A673 (cell line): ENCODE measurements at regions not wholly inside any gene's neighbourhood (a gene's known extent, or its start where the extent isn't known, plus 50 kb on each side); places are given as distances from the start of the nearest gene placed in this dataset.

Experiments
- BruUV-seq: library from RNA; stranded (reverse); fragments of 400-500 nt; replicated peaks from 2 replicates; lab custom pipeline; 2021; lab: Mats Ljungman, UMichigan
- CTCF ChIA-PET: fragments of 300-600 bp; sonication (Branson Sonifier 250); formaldehyde crosslinking; loops from one replicate; lab custom pipeline; 2022; ENCODE audit warnings: antibody characterized with exemption; lab: Charles Lee
- POLR2A ChIA-PET: fragments of 300-600 bp; sonication (Branson Sonifier 250); formaldehyde crosslinking; loops from one replicate; lab custom pipeline; 2022; ENCODE audit warnings: antibody characterized with exemption; ENCODE audit not compliant: low non-redundant PET; lab: Charles Lee
- DNase-seq: peaks from one replicate; pipeline ENCODE4 v3.0.0-alpha.2; 2015; ENCODE audit warnings: low spot score
- H3K27ac ChIP-seq: fragments of 200-600 bp; sonication (generic); 2 replicates; pipeline ENCODE4 v1.5.1; 2016; ENCODE audit warnings: mixed run types, low read depth, mild to moderate bottlenecking, mixed read lengths, antibody characterized with exemption, low read length; ENCODE audit not compliant: poor library complexity, severe bottlenecking
- H3K27me3 ChIP-seq: fragments of 200-600 bp; sonication (generic); replicated peaks from 2 replicates; pipeline ENCODE4 v1.6.1; 2017; ENCODE audit warnings: mixed run types, low read depth, mild to moderate bottlenecking, mixed read lengths, antibody characterized with exemption, low read length; ENCODE audit not compliant: insufficient read depth, poor library complexity
- H3K36me3 ChIP-seq: fragments of 200-600 bp; sonication (generic); 2 replicates; pipeline ENCODE4 v1.6.1; 2016; ENCODE audit warnings: mixed run types, mild to moderate bottlenecking, mixed read lengths, antibody characterized with exemption, low read length; ENCODE audit not compliant: insufficient read depth, poor library complexity, severe bottlenecking
- H3K4me1 ChIP-seq: fragments of 200-600 bp; sonication (generic); 2 replicates; pipeline ENCODE4 v1.6.1; 2017; ENCODE audit warnings: mixed run types, mild to moderate bottlenecking, mixed read lengths, antibody characterized with exemption, low read length; ENCODE audit not compliant: insufficient read depth, poor library complexity, severe bottlenecking
- H3K4me3 ChIP-seq: fragments of 200-600 bp; sonication (generic); 2 replicates; pipeline ENCODE4 v1.5.1; 2016; ENCODE audit warnings: low read depth, mixed run types, mild to moderate bottlenecking, mixed read lengths, low read length; ENCODE audit not compliant: poor library complexity, severe bottlenecking
- H3K9me3 ChIP-seq: fragments of 200-600 bp; sonication (generic); 2 replicates; pipeline ENCODE4 v1.6.1; 2016; ENCODE audit warnings: mixed run types, low read depth, mild to moderate bottlenecking, mixed read lengths, antibody characterized with exemption, low read length; ENCODE audit not compliant: poor library complexity, severe bottlenecking
- EZH2 ChIP-seq: fragments of 200-600 bp; sonication (generic); IDR thresholded peaks from 2 replicates; pipeline ENCODE4 v1.6.1; 2017; ENCODE audit warnings: borderline replicate concordance, low read depth, mild to moderate bottlenecking, mixed read lengths, antibody characterized with exemption, low read length; ENCODE audit not compliant: poor library complexity, severe bottlenecking
- intact Hi-C: fragments of 100-400 bp; cut with micrococcal nuclease; formaldehyde crosslinking; loops from one replicate; pipeline ENCODE4 v1.10.0; 2022; ENCODE audit not compliant: unreplicated experiment
- TF ChIP-seq, protein P1 (sequence below): fragments of 300-800, 200-600 bp; sonication (generic); conservative IDR thresholded peaks from 2 replicates; pipeline ENCODE4 v1.5.1; 2017; ENCODE audit warnings: low read depth, mild to moderate bottlenecking, antibody characterized with exemption, low read length, moderate library complexity, mixed read lengths

DNA sequence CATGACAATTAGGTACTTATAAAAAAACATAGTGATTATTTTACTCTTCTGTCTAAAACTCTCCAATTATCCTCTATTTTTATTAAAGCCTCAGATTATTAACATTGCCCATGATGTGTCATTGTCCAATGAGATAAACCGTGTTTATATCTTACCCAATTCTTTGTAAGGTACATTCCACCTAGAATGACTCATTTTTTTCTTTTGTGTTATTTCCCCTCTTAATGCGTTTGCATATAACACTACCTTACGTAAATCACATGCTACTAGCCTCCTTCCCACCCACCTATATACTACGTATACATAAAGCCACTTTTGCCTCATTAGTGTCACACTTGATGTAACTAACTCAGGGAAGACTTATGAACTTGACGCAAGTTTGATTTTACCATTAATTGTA lies 336.3 kb upstream of the PTCHD4 start:
- no peak for DNase-seq
- no peaks in the 10 kb centered on the region for H3K4me1 ChIP-seq
- H3K27ac ChIP-seq: no peak overlapping the region
- H3K36me3 ChIP-seq: no peaks in the 10 kb centered on the region
- ChIA-PET POLR2A (no interaction called here), CTCF (no interaction called here)
- intact Hi-C loops: loop anchor here (10.0 kb wide), 1 partner anchor 362 kb away; no protein-coding TSS in a partner anchor
- no peak overlapping the region for H3K4me3 ChIP-seq
- BruUV-seq: no TSS peak
- no peak for TF ChIP-seq EZH2
- TF ChIP-seq, protein P1, sequence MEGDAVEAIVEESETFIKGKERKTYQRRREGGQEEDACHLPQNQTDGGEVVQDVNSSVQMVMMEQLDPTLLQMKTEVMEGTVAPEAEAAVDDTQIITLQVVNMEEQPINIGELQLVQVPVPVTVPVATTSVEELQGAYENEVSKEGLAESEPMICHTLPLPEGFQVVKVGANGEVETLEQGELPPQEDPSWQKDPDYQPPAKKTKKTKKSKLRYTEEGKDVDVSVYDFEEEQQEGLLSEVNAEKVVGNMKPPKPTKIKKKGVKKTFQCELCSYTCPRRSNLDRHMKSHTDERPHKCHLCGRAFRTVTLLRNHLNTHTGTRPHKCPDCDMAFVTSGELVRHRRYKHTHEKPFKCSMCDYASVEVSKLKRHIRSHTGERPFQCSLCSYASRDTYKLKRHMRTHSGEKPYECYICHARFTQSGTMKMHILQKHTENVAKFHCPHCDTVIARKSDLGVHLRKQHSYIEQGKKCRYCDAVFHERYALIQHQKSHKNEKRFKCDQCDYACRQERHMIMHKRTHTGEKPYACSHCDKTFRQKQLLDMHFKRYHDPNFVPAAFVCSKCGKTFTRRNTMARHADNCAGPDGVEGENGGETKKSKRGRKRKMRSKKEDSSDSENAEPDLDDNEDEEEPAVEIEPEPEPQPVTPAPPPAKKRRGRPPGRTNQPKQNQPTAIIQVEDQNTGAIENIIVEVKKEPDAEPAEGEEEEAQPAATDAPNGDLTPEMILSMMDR: no peak
- H3K27me3 ChIP-seq: no peaks in the 10 kb centered on the region
- no peaks in the 10 kb centered on the region for H3K9me3 ChIP-seq

DNA sequence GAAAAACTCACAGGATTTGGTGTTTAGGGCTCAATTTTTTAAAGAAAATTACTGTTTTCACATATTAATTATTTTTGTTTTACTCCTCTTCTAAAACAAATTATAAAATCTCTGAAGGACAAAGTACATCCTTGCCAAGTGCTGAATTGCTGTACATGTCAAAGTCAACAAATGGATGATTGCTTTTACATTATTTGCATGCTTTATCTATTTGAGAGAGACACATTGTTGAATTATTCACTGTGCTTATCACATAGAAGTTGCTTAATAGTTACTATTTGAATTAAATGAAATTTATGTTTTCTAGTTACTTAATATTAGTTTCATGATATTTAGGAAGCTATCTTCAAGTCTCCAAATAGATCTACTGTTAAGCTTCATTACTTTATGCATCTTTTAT lies 318.6 kb upstream of the PTCHD4 start:
- TF ChIP-seq, protein P1: no peak
- TF ChIP-seq EZH2: no peak
- no peaks in the 10 kb centered on the region for H3K9me3 ChIP-seq
- BruUV-seq: no TSS peak
- CTCF ChIA-PET: no interaction called here
- DNase-seq: peak; percentile 2
- H3K4me3 ChIP-seq: no peak overlapping the region
- intact Hi-C loops: loop anchor here (10.0 kb wide), 1 partner anchor 335 kb away; no protein-coding TSS in a partner anchor
- no peaks in the 10 kb centered on the region for H3K36me3 ChIP-seq
- no peak overlapping the region for H3K27ac ChIP-seq
- peaks cover 19% of the 10 kb centered on the region for H3K4me1 ChIP-seq
- H3K27me3 ChIP-seq: no peaks in the 10 kb centered on the region
- POLR2A ChIA-PET: no interaction called here

DNA sequence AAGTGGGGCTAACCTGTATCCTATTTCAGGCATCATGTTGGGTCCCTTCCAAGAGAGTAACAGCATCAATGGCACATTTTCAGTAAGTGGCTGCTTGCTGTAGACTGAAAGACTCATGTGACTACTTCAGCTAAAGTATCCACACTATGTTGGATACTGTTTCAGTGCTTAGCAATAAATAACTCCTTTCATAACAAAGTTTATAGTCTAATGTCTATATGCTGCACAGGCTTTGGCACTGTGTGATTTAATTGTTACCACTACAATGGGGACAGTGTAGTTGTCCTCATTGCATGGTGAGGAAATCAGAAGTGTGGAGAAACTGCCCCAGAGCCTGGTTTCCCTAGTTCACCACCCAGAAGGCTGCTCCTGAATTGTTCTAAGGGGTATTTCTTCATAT lies 318.0 kb upstream of the PTCHD4 start:
- TF ChIP-seq, protein P1: no peak
- no peak for TF ChIP-seq EZH2
- no TSS peak for BruUV-seq
- ChIA-PET CTCF (no interaction called here), POLR2A (no interaction called here)
- intact Hi-C loops: loop anchor here (10.0 kb wide), 1 partner anchor 336 kb away; no protein-coding TSS in a partner anchor
- Histone ChIP-seq H3K36me3 (no peaks in the 10 kb centered on the region), H3K9me3 (no peaks in the 10 kb centered on the region), H3K4me3 (no peak overlapping the region), H3K27ac (no peak overlapping the region), H3K4me1 (peaks cover 19% of the 10 kb centered on the region), H3K27me3 (no peaks in the 10 kb centered on the region)
- DNase-seq: peak; percentile 3
